Activated T-helper 2 cell treated with anti-CD3 and anti-CD28 coated beads, Interferon-gamma antibody, Interleukin-2, Interleukin-4, amounts not matched to agents 10 μg/mL and 5 μg/mL and 100 μg/mL, durations not matched to agents 14 hours and 24 hours and 36 hours (primary cell): ENCODE measurements at regions not wholly inside any gene's neighbourhood (a gene's known extent, or its start where the extent isn't known, plus 50 kb on each side); places are given as distances from the start of the nearest gene placed in this dataset.
A peak's percentile ranks its signal among the peaks of the same experiment; 100 is the strongest.

Experiments
- DNase-seq: peaks from one replicate; pipeline ENCODE4 v3.0.0; 2021; ENCODE audit warnings: low spot score
- H3K27ac Mint-ChIP-seq: one replicate; pipeline ENCODE4 v1.8.0; 2021; ENCODE audit warnings: mixed read lengths
- H3K27me3 Mint-ChIP-seq: one replicate; pipeline ENCODE4 v1.8.0; 2021; ENCODE audit warnings: low read depth, mixed read lengths
- H3K36me3 Mint-ChIP-seq: one replicate; pipeline ENCODE4 v1.8.0; 2021; ENCODE audit warnings: low read depth, mixed read lengths
- H3K4me1 Mint-ChIP-seq: one replicate; pipeline ENCODE4 v1.8.0; 2021; ENCODE audit warnings: low read depth, mixed read lengths
- H3K4me3 Mint-ChIP-seq: one replicate; pipeline ENCODE4 v1.8.0; 2021; ENCODE audit warnings: low read depth, mild to moderate bottlenecking, moderate library complexity, mixed read lengths
- H3K9me3 Mint-ChIP-seq: one replicate; pipeline ENCODE4 v1.8.0; 2021; ENCODE audit warnings: mixed read lengths
- intact Hi-C: fragments of 100-400 bp; cut with micrococcal nuclease; formaldehyde crosslinking; loops from one replicate; pipeline ENCODE4 v1.15.1; 2023

DNA sequence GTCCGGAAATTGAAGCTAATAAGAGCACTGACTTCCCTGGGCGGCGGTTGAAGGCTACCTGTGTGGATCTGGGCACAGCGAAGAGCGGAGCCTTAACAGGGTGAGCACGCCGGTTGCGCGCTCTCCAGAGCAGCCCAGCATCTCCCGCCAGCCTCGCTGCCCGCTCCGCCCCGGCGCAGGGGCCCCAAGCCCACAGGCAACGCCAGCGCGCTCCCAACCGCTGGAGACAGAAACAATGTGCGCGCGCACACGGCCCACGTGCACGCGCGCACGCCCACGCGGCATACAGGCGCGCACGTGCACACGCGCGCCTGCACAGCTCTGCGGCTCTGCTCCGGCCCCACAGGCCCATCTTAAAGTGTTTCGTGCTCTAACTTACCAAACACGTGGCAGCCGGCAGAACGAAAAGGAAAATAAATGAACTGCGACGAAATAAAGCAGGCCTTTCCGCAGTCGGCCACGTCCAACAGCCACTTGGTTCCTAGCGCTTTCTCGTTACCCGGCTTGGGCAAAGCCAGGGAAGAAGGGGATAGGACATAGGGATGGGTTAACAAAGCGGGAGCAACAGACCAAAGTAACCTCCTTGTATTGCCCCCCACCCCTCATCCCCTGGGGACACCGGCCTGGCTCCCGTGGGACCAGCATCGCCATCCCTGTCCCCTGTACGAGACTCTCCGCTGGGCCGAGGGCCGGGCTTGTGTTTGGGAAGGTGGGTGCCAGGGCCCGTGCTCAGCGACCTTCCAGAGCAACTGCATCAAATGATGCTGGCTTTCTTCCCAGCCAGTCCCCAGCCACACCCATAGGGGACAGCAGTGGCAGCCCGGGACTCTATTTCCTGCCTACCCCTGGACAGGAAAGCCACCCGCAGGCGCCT lies 203.7 kb downstream of the ABHD5 start:
- no peaks in the 10 kb centered on the region for H3K9me3 Mint-ChIP-seq
- intact Hi-C loops: loop anchor here (5.0 kb wide), 1 partner anchor 103 kb away; no protein-coding TSS in a partner anchor
- peak overlapping the region; percentile 68 for H3K4me3 Mint-ChIP-seq
- peak; percentile 9 for DNase-seq
- peaks cover 3% of the 10 kb centered on the region for H3K4me1 Mint-ChIP-seq
- H3K27ac Mint-ChIP-seq: no peak overlapping the region
- no peaks in the 10 kb centered on the region for H3K36me3 Mint-ChIP-seq
- H3K27me3 Mint-ChIP-seq: peaks cover 48% of the 10 kb centered on the region

DNA sequence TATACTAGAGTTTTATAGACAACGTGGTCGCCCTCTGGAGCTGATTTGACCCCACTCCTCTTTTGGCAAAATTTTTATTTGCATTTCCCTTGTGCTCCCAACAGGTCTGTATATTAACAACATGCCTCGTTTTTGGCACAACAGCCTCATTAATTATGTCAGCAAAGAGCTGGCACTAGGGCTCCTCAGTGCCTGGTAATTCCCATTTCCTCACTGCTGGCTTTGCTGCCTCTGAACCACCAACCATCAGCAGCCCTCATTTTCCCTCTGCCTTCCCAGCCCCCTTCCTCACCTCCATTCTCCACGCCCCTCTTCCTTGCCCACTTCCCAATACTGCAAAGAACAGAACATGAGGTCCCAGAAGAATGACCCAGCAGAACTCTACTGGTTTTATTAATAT lies 204.8 kb downstream of the ABHD5 start:
- H3K4me1 Mint-ChIP-seq: peaks cover 3% of the 10 kb centered on the region
- no peak overlapping the region for H3K4me3 Mint-ChIP-seq
- no peaks in the 10 kb centered on the region for H3K9me3 Mint-ChIP-seq
- peaks cover 39% of the 10 kb centered on the region for H3K27me3 Mint-ChIP-seq
- intact Hi-C loops: no loop called here
- DNase-seq: no peak
- no peaks in the 10 kb centered on the region for H3K36me3 Mint-ChIP-seq
- no peak overlapping the region for H3K27ac Mint-ChIP-seq

DNA sequence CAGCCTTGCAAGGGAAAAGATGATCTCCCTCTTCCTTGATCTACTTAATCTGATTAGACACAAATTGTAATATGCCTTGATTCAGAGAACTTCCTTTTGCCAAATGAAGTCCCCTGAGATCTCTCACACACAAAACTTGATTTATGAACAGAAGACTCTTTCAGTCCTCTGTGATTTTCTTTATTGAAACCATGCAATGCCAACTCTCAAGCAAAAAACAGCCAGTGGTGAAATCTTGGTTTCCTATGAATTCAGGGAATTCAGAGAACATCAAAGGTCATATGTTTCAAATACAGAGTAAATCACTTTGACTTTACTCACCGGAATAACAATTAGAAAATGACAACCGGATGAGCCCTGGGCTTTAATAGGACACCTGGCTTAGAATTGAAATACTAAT lies 211.7 kb downstream of the ABHD5 start:
- no peaks in the 10 kb centered on the region for H3K36me3 Mint-ChIP-seq
- H3K27ac Mint-ChIP-seq: no peak overlapping the region
- intact Hi-C loops: no loop called here
- H3K4me3 Mint-ChIP-seq: no peak overlapping the region
- no peaks in the 10 kb centered on the region for H3K9me3 Mint-ChIP-seq
- DNase-seq: no peak
- H3K4me1 Mint-ChIP-seq: no peaks in the 10 kb centered on the region
- peaks cover 13% of the 10 kb centered on the region for H3K27me3 Mint-ChIP-seq

DNA sequence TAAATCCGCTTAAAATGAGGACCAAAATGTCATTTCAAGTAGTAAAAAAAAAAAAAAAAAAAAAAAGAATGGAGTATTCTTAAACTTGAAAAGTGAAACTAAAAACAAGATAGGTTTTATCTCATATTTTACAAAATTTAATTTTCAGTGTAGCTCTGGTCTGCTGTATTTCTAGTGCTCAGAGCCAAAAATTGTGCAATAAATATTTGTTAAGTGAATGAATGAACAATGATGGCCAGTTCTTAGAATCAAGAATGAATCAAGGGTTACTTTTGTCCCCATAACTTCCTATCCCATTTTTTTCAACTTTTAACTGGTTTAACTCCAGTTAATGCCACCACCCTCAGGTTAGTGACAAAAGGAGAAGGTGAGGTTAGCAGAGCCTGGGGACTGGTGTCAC lies 214.4 kb downstream of the ABHD5 start:
- Mint-ChIP-seq H3K4me3 (no peak overlapping the region), H3K36me3 (no peaks in the 10 kb centered on the region), H3K27ac (no peak overlapping the region), H3K4me1 (no peaks in the 10 kb centered on the region), H3K9me3 (no peaks in the 10 kb centered on the region), H3K27me3 (peaks cover 11% of the 10 kb centered on the region)
- intact Hi-C loops: no loop called here
- no peak for DNase-seq

DNA sequence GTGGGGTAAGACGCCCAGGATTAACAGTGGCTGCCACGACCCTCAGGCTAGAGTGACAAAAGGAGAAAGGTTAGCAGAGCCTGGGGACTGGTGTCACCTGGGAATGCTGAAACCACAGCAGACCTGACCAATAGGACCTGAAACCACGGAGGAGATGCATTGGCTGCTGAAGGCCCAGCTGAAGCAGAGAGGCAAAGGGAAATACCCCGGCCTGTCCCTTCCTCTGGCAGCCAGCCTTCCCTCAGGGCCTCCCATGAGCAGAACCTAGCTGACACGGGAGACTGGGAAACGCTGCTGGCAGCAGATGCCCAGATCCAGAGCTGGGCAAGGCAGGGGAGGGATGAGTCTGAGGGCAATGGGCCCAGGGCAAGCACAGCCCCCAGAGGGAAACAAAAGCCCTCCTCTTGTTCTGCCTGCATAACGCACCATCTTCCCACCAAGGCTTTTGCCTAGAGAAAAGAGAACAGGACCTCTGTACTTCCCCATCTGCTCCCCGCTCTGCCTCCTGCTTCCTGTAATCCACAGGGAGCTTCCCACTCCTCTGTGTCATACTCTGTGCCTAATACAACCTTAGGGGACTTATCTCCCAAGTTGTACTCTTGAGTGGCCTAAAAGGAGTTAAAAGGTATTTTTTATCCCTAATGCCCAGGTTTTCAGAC lies 216.2 kb downstream of the ABHD5 start:
- DNase-seq: no peak
- Mint-ChIP-seq H3K36me3 (no peaks in the 10 kb centered on the region), H3K27me3 (peaks cover 11% of the 10 kb centered on the region), H3K4me1 (no peaks in the 10 kb centered on the region), H3K4me3 (no peak overlapping the region), H3K27ac (no peak overlapping the region), H3K9me3 (no peaks in the 10 kb centered on the region)
- intact Hi-C loops: no loop called here

DNA sequence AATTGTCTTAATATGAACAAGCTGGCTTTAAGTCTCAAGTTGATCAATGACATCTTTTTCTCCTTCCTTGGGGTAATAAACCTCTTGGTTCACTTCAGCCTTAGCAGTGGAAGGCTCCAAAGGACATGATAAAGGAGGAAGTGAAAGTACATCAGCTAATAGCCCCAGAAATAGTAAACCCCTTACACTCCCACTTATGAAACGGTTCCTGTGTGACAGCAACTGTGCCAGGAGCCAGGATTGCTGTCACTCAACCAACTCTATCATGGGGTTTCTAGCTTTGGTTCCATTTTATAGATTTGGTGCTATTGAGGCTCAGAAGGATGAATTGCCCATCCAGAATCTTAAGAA lies 216.7 kb downstream of the ABHD5 start:
- H3K4me3 Mint-ChIP-seq: no peak overlapping the region
- H3K4me1 Mint-ChIP-seq: no peaks in the 10 kb centered on the region
- no peak overlapping the region for H3K27ac Mint-ChIP-seq
- no peak for DNase-seq
- H3K27me3 Mint-ChIP-seq: peaks cover 7% of the 10 kb centered on the region
- no peaks in the 10 kb centered on the region for H3K9me3 Mint-ChIP-seq
- no peaks in the 10 kb centered on the region for H3K36me3 Mint-ChIP-seq
- intact Hi-C loops: no loop called here

DNA sequence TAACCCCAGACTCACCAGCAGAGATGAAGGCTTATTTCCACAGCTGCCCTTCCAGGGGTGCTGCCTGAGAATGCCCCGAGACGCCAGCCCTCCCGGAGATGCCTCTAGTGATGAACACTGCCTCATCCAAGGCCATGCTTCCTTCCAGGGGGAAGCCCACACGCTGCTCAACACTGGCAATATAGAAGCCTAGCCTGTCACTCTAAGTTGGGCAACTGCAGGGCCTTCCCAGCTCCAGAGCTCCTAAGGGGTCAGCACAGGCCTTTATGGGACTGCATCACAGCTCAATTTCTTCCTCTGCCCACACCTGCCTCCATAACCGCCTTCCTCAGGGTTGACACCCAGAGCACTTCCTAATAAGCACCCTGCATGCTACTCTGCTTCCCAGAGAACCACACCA lies 217.7 kb downstream of the ABHD5 start:
- Mint-ChIP-seq H3K9me3 (no peaks in the 10 kb centered on the region), H3K4me1 (no peaks in the 10 kb centered on the region), H3K4me3 (no peak overlapping the region), H3K36me3 (no peaks in the 10 kb centered on the region), H3K27me3 (peaks cover 7% of the 10 kb centered on the region), H3K27ac (no peak overlapping the region)
- DNase-seq: no peak
- intact Hi-C loops: no loop called here

DNA sequence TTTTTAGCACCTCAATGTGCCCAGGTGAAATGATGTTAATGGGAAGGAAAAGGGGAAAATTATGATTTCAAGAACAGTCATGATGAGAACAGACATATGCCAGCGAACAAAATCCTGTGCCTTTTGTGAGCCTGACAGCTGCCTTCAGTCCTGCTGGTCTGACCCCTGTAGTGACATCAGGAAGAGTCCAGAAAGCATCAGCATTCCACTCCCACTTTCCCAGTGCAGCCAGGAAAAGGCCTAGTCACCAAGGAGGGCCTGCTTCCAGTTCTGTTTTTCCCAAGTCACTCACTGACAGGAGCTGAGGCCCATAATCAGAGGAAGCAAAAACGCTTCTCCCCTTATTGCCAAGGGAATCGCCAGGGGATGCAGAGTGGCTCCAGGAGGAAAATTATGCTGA lies 218.4 kb downstream of the ABHD5 start:
- intact Hi-C loops: no loop called here
- no peaks in the 10 kb centered on the region for H3K9me3 Mint-ChIP-seq
- H3K36me3 Mint-ChIP-seq: no peaks in the 10 kb centered on the region
- H3K4me3 Mint-ChIP-seq: no peak overlapping the region
- peaks cover 6% of the 10 kb centered on the region for H3K27me3 Mint-ChIP-seq
- DNase-seq: no peak
- no peak overlapping the region for H3K27ac Mint-ChIP-seq
- no peaks in the 10 kb centered on the region for H3K4me1 Mint-ChIP-seq

DNA sequence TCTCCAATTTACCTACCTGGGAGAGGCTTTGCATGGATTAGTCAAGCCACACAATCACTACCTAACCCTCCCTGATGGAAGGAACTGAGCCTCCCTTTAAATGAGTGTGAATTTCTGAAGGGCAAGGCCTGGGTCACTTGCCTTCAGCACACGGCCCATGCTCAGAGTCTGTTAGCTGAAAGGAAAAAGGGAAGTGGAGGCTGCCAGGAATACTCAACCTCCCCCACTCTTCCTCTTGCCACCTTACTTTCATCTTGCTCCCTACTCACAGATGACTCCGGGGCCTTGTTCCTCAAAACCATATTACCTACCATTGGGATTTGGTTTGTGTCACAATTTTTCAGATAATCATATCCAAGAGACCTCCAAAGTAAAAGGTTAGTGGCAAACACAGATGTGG lies 220.0 kb downstream of the ABHD5 start:
- no peaks in the 10 kb centered on the region for H3K4me1 Mint-ChIP-seq
- H3K36me3 Mint-ChIP-seq: no peaks in the 10 kb centered on the region
- H3K27ac Mint-ChIP-seq: no peak overlapping the region
- H3K9me3 Mint-ChIP-seq: no peaks in the 10 kb centered on the region
- no peak overlapping the region for H3K4me3 Mint-ChIP-seq
- H3K27me3 Mint-ChIP-seq: peaks cover 4% of the 10 kb centered on the region
- intact Hi-C loops: no loop called here
- DNase-seq: no peak

DNA sequence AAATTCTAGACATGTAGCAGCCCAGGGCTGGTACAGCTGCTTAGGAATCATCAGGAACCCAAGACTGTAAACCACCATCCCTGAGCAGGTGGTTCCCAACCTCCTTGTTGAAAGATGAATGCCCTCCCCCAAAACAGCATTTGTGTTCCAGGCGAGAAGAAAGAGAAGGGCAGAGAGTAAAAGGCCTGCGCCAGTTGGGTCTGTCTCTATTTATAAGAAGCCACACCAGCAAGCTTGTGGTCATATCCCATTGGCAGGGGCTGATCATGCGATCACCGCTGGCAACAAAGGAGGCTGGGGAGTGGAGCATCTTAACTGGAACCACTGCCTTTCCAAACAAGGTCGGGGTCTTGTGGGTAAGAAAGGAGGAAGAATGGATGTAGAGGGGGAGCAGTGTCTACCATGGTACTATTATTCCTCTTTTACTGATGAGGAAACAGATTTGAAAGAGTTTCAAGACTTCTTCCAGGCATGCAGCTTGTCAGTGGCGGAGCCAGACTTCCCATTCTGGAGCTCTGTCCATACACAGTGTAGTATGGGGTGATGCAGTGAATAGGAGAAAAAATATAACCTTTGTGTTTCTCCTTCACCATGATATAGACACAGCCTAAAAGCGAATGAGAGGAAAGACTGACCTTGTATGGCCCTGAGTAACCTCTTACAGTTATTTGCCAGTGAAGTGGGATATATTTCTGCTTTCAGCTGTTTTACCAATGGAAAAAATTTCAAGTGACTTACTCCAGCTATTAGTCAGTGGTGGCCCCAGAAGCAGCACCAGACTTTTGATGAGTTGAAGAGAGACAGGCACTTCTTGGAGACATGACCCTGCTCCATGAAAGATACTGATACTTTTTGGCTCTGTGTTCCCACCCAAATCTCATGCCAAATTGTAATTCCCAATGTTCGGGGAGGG lies 222.6 kb downstream of the ABHD5 start:
- Mint-ChIP-seq H3K36me3 (no peaks in the 10 kb centered on the region), H3K4me3 (no peak overlapping the region), H3K4me1 (no peaks in the 10 kb centered on the region), H3K27me3 (peaks cover 3% of the 10 kb centered on the region), H3K9me3 (no peaks in the 10 kb centered on the region), H3K27ac (no peak overlapping the region)
- intact Hi-C loops: no loop called here
- no peak for DNase-seq

DNA sequence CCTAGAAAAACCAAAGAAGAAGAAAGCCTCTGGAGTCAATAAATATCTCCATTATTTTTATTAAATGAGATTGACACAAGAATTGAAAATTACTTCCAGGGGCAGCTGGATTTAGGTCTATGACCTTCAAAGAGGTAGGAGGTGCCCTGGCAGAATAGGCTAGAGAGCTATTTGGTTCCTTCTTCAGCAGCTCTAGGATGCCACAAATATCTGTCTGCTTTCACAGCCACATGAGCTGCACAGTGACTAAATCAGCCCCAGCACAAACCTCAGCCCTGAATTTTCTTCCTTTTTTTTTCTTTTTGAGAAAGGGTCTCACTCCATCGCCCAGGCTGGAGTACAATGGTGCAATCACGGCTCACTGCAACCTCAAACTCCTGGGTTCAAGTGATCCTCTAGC lies 223.5 kb downstream of the ABHD5 start:
- intact Hi-C loops: no loop called here
- Mint-ChIP-seq H3K4me1 (no peaks in the 10 kb centered on the region), H3K27me3 (peaks cover 3% of the 10 kb centered on the region), H3K36me3 (no peaks in the 10 kb centered on the region), H3K4me3 (no peak overlapping the region), H3K9me3 (no peaks in the 10 kb centered on the region), H3K27ac (no peak overlapping the region)
- DNase-seq: no peak

DNA sequence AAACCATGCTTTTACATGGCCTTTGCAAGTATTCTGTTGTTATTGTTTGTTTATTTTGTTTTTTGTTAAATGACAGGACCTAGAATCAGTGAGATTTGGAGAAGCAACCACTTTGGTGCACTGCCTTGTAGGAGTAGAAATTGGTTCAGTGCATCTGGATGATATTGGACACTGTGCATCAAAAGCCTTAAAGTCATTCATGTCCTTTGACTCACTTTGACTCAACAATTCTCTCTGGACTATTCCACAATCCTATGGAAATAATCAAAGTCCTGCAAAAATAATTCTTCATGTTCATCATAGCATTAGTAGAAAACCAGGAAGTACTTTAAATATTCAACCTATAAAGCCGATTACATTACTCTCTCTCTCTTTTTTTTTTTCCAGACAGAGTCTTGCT lies 224.8 kb downstream of the ABHD5 start:
- Mint-ChIP-seq H3K4me3 (no peak overlapping the region), H3K4me1 (no peaks in the 10 kb centered on the region), H3K9me3 (no peaks in the 10 kb centered on the region), H3K27me3 (peaks cover 3% of the 10 kb centered on the region), H3K36me3 (no peaks in the 10 kb centered on the region), H3K27ac (no peak overlapping the region)
- intact Hi-C loops: no loop called here
- no peak for DNase-seq

DNA sequence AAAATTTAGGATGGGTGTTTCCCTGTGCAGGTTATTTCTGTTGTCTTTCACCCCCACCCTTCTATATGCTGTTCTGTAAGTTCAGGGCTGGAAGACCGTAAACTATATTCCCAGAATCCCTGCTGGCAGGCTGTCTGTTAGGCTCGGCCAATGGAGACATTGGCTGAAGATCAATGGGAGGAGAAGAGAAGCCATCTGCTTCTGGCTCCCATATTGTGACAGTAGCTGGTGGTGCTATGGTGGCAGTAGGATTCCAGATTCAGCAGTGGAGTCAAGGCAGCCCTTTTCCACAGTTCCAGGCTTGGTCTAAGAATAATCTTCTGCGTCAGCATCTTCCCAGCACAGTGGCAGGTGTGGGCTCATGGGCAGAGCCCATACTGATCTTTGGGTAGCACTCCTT lies 226.6 kb downstream of the ABHD5 start:
- H3K27me3 Mint-ChIP-seq: peaks cover 7% of the 10 kb centered on the region
- intact Hi-C loops: no loop called here
- no peak overlapping the region for H3K4me3 Mint-ChIP-seq
- DNase-seq: no peak
- no peaks in the 10 kb centered on the region for H3K9me3 Mint-ChIP-seq
- no peaks in the 10 kb centered on the region for H3K4me1 Mint-ChIP-seq
- no peaks in the 10 kb centered on the region for H3K36me3 Mint-ChIP-seq
- H3K27ac Mint-ChIP-seq: no peak overlapping the region
